ENCODE measurements at regions not wholly inside any gene's neighbourhood (a gene's known extent, or its start where the extent isn't known, plus 50 kb on each side); places are given as distances from the start of the nearest gene placed in this dataset.

DNA sequence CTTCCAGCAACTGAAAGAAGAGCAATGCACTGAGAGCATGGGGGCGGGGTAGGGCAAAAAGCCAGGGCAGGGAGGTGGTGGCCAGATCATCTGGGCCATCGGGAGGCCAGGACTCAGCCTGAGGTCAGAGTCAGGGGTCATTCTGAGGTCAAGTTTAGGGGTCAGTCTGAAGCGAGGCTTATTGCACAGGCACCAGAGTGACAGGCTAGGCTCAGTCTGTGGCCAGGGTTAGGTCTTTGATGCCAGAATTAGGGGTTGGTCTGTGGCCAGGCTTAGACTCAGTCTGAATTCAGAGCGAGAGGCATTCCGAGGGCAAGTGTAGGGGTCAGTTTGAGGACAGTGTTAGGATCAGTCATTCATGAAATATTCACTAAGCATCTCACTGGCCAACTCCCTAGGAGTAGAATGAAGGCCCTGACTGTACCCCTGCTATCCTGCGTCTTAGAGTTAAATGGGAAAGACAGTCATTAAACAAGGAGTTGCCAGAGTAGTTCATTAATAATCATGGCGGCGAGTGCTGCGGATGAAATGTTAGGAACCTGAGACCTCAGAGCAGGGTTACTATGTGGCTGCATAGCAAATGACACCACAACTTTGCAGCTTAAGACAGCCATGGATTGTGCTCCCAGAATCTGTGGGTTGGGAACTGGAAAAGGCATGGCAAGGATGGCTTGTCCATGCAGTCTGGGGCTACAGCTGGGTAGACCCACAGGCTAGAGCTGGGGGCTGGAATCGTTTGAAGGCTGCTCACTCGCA lies 198.7 kb downstream of the CYP26B1 start:
- Histone ChIP-seq H3K9me3 (no peaks in the 10 kb centered on the region), H3K27me3 (replicated peaks in 1 of 2; ENCODE audit: control insufficient read depth in 2 of 2, extremely low read depth in 1 of 2, insufficient read depth in 2 of 2, low read length in 1 of 2) (peaks cover 0 to 2% of the 10 kb centered on the region in 2 experiments), H3K27ac (ENCODE audit: low read length) (no peak overlapping the region), H3K36me3 (ENCODE audit: control insufficient read depth in 2 of 2, extremely low read depth in 1 of 2, insufficient read depth in 1 of 2, low read length in 1 of 2) (no peaks in the 10 kb centered on the region), H3K4me3 (ENCODE audit: control insufficient read depth in 1 of 2, extremely low read depth in 1 of 2, low read length in 1 of 2) (no peak overlapping the region), H3K4me1 (ENCODE audit: control insufficient read depth in 1 of 2, extremely low read depth in 1 of 2, insufficient read depth in 2 of 2, low read length in 2 of 2) (no peaks in the 10 kb centered on the region)
- H3K27ac Mint-ChIP-seq: no peak overlapping the region
- H3K36me3 Mint-ChIP-seq: no peaks in the 10 kb centered on the region
- ChIA-PET POLR2A (no interaction called here), CTCF (no interaction called here)
- no peaks in the 10 kb centered on the region for H3K9me3 Mint-ChIP-seq
- no peaks in the 10 kb centered on the region for H3K4me1 Mint-ChIP-seq
- ATAC-seq (replicated peaks in 1 of 4): no peak
- WGBS (ENCODE audit: insufficient coverage): 82% methylated on average over 8 of the region's 11 CpGs
- H3K4me3 Mint-ChIP-seq: no peak overlapping the region
- no peak for DNase-seq
- peaks cover 1 to 11% of the 10 kb centered on the region in 2 donors for H3K27me3 Mint-ChIP-seq

DNA sequence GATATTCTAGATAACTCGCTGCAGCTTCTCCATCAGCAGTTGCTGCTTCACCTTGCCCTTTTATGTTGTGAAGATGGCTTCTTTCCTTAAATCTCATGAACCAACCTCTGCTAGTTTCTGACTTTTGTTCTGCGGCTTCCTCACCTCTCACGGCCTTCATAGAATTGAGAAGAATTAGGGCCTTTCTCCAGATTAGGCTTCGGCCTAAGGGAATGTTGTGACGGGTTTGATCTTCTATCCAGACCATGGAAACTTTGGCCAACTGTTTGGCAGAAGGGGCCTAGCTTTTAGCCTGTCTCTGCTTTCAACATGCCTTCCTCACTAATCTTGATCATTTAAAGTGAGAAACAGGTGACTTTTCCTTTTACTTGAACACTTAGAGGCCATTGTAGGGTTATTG lies 199.9 kb downstream of the CYP26B1 start:
- Histone ChIP-seq H3K36me3 (ENCODE audit: control insufficient read depth in 2 of 2, extremely low read depth in 1 of 2, insufficient read depth in 1 of 2, low read length in 1 of 2) (no peaks in the 10 kb centered on the region), H3K4me3 (ENCODE audit: control insufficient read depth in 1 of 2, extremely low read depth in 1 of 2, low read length in 1 of 2) (no peak overlapping the region), H3K27me3 (replicated peaks in 1 of 2; ENCODE audit: control insufficient read depth in 2 of 2, extremely low read depth in 1 of 2, insufficient read depth in 2 of 2, low read length in 1 of 2) (peaks cover 0 to 7% of the 10 kb centered on the region in 2 experiments), H3K4me1 (ENCODE audit: control insufficient read depth in 1 of 2, extremely low read depth in 1 of 2, insufficient read depth in 2 of 2, low read length in 2 of 2) (no peaks in the 10 kb centered on the region), H3K9me3 (no peaks in the 10 kb centered on the region), H3K27ac (ENCODE audit: low read length) (no peak overlapping the region)
- Mint-ChIP-seq H3K4me1 (no peaks in the 10 kb centered on the region), H3K4me3 (no peak overlapping the region), H3K27ac (no peak overlapping the region), H3K36me3 (no peaks in the 10 kb centered on the region), H3K27me3 (peaks cover 1 to 16% of the 10 kb centered on the region in 2 donors), H3K9me3 (no peaks in the 10 kb centered on the region)
- ChIA-PET POLR2A (no interaction called here), CTCF (no interaction called here)
- WGBS (ENCODE audit: insufficient coverage): 92% methylated on average over 2 of the region's 5 CpGs
- DNase-seq (no peak), ATAC-seq (replicated peaks in 1 of 4) (no peak)

DNA sequence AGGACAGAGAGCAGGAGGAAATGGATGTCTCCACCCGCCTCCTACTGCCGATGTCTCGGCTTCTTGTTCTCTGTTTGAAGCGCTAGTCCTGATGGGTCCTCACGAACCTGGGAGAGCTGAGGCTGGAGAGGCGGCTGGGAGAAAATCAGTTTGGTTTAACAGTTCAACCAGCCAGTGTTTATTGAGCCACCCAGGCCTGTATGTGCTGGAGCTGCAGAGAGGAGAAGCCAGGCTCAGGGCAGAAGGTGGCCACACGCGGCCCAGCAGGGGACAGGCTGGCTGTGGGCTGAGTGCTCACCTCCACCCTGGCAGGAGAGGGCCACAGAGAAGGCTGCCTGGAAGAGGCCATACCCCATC lies 202.1 kb downstream of the CYP26B1 start:
- no peaks in the 10 kb centered on the region for H3K36me3 Mint-ChIP-seq
- no peaks in the 10 kb centered on the region for H3K4me1 ChIP-seq (ENCODE audit: control insufficient read depth in 1 of 2, extremely low read depth in 1 of 2, insufficient read depth in 2 of 2, low read length in 2 of 2)
- H3K27me3 Mint-ChIP-seq: peaks cover 5 to 16% of the 10 kb centered on the region in 2 donors
- H3K27ac Mint-ChIP-seq: no peak overlapping the region
- H3K4me3 Mint-ChIP-seq: no peak overlapping the region
- CTCF ChIA-PET: interaction anchor here in 1 of 2 donors (0.6 kb wide), 1 partner anchor 21 kb away, joined by 3 read pairs; no protein-coding TSS in a partner anchor
- WGBS (ENCODE audit: insufficient coverage): 83% methylated on average over 6 of the region's 8 CpGs
- H3K4me3 ChIP-seq (ENCODE audit: control insufficient read depth in 1 of 2, extremely low read depth in 1 of 2, low read length in 1 of 2): no peak overlapping the region
- POLR2A ChIA-PET: no interaction called here
- no peak overlapping the region for H3K27ac ChIP-seq (ENCODE audit: low read length)
- H3K9me3 Mint-ChIP-seq: no peaks in the 10 kb centered on the region
- ATAC-seq (replicated peaks in 1 of 4) (no peak), DNase-seq (no peak)
- no peaks in the 10 kb centered on the region for H3K36me3 ChIP-seq (ENCODE audit: control insufficient read depth in 2 of 2, extremely low read depth in 1 of 2, insufficient read depth in 1 of 2, low read length in 1 of 2)
- peaks cover 0 to 7% of the 10 kb centered on the region in 2 experiments for H3K27me3 ChIP-seq (replicated peaks in 1 of 2; ENCODE audit: control insufficient read depth in 2 of 2, extremely low read depth in 1 of 2, insufficient read depth in 2 of 2, low read length in 1 of 2)
- H3K4me1 Mint-ChIP-seq: no peaks in the 10 kb centered on the region
- no peaks in the 10 kb centered on the region for H3K9me3 ChIP-seq

DNA sequence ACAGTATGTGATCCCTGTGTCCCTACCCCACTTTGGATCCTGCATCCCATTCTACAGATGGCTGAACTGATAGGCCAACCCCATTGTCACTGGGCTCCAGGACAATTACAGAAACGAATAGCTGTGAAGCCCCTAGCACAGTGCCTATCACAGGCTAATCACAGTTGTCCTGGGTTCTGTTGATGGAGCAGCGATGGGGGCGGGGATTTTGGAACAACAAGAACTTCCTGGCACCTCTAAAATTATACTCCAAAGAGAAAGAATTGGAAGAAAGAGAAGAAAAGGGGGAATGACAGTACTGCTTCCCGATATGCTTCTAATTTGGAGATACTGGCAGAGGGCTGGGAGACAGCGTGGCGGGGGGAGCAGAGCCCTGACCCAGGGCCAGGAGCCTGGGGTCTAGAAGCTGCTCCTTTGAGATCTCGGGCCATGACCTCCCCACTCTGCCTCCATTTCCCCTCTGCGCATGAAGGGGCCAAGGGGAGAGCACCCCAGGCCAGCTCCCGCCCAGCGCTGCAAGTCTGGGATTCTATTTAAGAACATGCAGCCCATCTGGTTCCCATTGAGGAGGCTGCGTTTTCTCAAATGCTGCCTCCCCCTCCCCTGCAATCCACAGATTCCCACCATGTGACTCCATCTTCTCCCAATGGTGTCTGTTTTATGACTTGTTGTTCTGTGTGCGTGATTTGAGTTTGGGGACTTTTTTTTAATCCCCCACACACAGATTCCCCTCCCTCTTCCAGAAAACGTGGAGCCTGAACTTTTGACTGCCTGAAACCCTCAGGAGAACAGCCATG lies 202.7 kb downstream of the CYP26B1 start:
- no peaks in the 10 kb centered on the region for H3K4me1 Mint-ChIP-seq
- peaks cover 0 to 11% of the 10 kb centered on the region in 2 experiments for H3K27me3 ChIP-seq (replicated peaks in 1 of 2; ENCODE audit: control insufficient read depth in 2 of 2, extremely low read depth in 1 of 2, insufficient read depth in 2 of 2, low read length in 1 of 2)
- H3K9me3 Mint-ChIP-seq: no peaks in the 10 kb centered on the region
- CTCF ChIA-PET: interaction anchor here in 1 of 2 donors (0.5 to 0.6 kb wide), 2 partner anchors 11 to 20 kb away, joined by 3 read pairs; no protein-coding TSS in a partner anchor
- DNase-seq (no peak), ATAC-seq (replicated peaks in 1 of 4) (no peak)
- no peak overlapping the region for H3K4me3 ChIP-seq (ENCODE audit: control insufficient read depth in 1 of 2, extremely low read depth in 1 of 2, low read length in 1 of 2)
- H3K27ac Mint-ChIP-seq: no peak overlapping the region
- H3K9me3 ChIP-seq: no peaks in the 10 kb centered on the region
- H3K4me3 Mint-ChIP-seq: no peak overlapping the region
- H3K27ac ChIP-seq (ENCODE audit: low read length): no peak overlapping the region
- H3K4me1 ChIP-seq (ENCODE audit: control insufficient read depth in 1 of 2, extremely low read depth in 1 of 2, insufficient read depth in 2 of 2, low read length in 2 of 2): no peaks in the 10 kb centered on the region
- peaks cover 9 to 16% of the 10 kb centered on the region in 2 donors for H3K27me3 Mint-ChIP-seq
- POLR2A ChIA-PET: no interaction called here
- WGBS (ENCODE audit: insufficient coverage): 48% methylated on average over 2 of the region's 13 CpGs
- no peaks in the 10 kb centered on the region for H3K36me3 ChIP-seq (ENCODE audit: control insufficient read depth in 2 of 2, extremely low read depth in 1 of 2, insufficient read depth in 1 of 2, low read length in 1 of 2)
- no peaks in the 10 kb centered on the region for H3K36me3 Mint-ChIP-seq

DNA sequence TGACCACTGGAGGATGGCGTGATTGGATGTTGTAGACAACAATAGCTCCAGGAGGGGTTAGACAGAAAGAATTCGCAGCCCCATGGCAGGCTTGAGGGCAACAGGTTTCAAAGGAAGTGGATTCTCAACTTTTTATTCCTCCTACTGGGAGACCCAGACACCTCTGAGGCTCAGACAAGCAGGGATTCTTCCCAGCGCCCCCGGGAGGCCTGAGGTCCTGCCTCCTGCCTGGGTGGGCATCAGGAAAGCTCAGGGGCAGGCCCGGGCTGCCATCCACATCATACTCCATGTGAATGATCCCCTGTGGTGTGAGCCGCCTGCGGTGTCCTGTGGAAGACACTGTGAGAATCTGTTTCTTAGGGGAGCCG lies 203.5 kb downstream of the CYP26B1 start:
- 78% methylated on average over 6 of the region's 8 CpGs for WGBS (ENCODE audit: insufficient coverage)
- DNase-seq (no peak), ATAC-seq (replicated peaks in 1 of 4) (no peak)
- POLR2A ChIA-PET: no interaction called here
- CTCF ChIA-PET: no interaction called here
- Mint-ChIP-seq H3K4me1 (no peaks in the 10 kb centered on the region), H3K27me3 (peaks cover 9 to 16% of the 10 kb centered on the region in 2 donors), H3K36me3 (no peaks in the 10 kb centered on the region), H3K4me3 (no peak overlapping the region), H3K27ac (no peak overlapping the region), H3K9me3 (no peaks in the 10 kb centered on the region)
- Histone ChIP-seq H3K4me1 (ENCODE audit: control insufficient read depth in 1 of 2, extremely low read depth in 1 of 2, insufficient read depth in 2 of 2, low read length in 2 of 2) (no peaks in the 10 kb centered on the region), H3K36me3 (ENCODE audit: control insufficient read depth in 2 of 2, extremely low read depth in 1 of 2, insufficient read depth in 1 of 2, low read length in 1 of 2) (no peaks in the 10 kb centered on the region), H3K27me3 (replicated peaks in 1 of 2; ENCODE audit: control insufficient read depth in 2 of 2, extremely low read depth in 1 of 2, insufficient read depth in 2 of 2, low read length in 1 of 2) (peaks cover 0 to 14% of the 10 kb centered on the region in 2 experiments), H3K4me3 (ENCODE audit: control insufficient read depth in 1 of 2, extremely low read depth in 1 of 2, low read length in 1 of 2) (no peak overlapping the region), H3K9me3 (no peaks in the 10 kb centered on the region), H3K27ac (ENCODE audit: low read length) (no peak overlapping the region)

DNA sequence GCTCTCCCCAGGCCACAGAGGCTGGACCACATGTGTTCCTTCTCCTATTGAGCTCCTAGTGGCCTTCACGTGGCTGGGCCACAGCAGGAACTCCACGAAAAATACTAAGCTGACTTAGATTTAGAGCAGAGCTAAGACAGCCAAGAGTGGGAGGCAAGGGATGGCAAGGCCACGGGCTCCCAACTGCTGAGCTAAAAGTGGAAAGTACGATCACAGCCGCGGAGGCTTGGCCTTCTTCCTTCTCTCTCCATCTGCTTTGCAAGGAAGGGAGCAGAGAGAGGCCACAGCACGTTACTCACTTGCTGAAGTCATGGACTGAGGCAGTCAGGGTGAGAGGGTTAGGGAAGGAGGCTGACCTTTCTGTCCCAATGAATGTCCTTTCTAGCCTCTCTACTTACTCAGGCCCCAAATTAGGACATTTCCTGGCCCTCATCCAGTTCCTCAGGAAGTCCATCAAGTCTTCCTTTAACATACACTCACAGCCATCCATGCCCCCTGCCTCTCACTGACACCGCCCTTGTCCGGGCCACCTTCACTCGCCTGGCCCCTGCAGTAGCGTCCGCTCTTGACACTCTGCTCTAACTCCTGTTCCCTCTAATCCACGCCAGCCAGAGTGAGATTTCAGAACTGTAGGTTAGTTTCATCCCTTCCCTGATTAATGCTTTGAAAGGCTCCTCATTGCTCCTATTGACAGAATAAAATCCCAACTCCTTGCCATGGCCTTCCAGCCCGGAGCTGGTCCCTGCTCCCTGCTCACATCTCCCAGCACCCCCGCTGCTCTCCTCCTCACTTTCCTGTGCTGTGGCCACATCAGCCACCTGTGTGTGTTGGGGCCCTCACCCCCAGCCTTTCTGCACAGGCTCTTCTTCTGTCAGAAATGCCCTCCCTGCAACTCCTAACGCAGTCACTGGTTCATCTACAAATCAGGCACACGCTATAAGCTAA lies 204.2 kb downstream of the CYP26B1 start:
- Histone ChIP-seq H3K36me3 (ENCODE audit: control insufficient read depth in 2 of 2, extremely low read depth in 1 of 2, insufficient read depth in 1 of 2, low read length in 1 of 2) (no peaks in the 10 kb centered on the region), H3K4me1 (ENCODE audit: control insufficient read depth in 1 of 2, extremely low read depth in 1 of 2, insufficient read depth in 2 of 2, low read length in 2 of 2) (no peaks in the 10 kb centered on the region), H3K4me3 (ENCODE audit: control insufficient read depth in 1 of 2, extremely low read depth in 1 of 2, low read length in 1 of 2) (no peak overlapping the region), H3K9me3 (no peaks in the 10 kb centered on the region), H3K27me3 (replicated peaks in 1 of 2; ENCODE audit: control insufficient read depth in 2 of 2, extremely low read depth in 1 of 2, insufficient read depth in 2 of 2, low read length in 1 of 2) (peaks cover 0 to 14% of the 10 kb centered on the region in 2 experiments), H3K27ac (ENCODE audit: low read length) (no peak overlapping the region)
- H3K27ac Mint-ChIP-seq: no peak overlapping the region
- no peaks in the 10 kb centered on the region for H3K36me3 Mint-ChIP-seq
- H3K27me3 Mint-ChIP-seq: peaks cover 8 to 14% of the 10 kb centered on the region in 2 donors
- ChIA-PET CTCF (no interaction called here), POLR2A (no interaction called here)
- H3K9me3 Mint-ChIP-seq: no peaks in the 10 kb centered on the region
- ATAC-seq (replicated peaks in 1 of 4) (no peak), DNase-seq (no peak)
- H3K4me3 Mint-ChIP-seq: no peak overlapping the region
- 81% methylated on average over 11 of the region's 17 CpGs for WGBS (ENCODE audit: insufficient coverage)
- H3K4me1 Mint-ChIP-seq: no peaks in the 10 kb centered on the region

All from T-cell (primary cell).